ENCODE measurements at regions not wholly inside any gene's neighbourhood (a gene's known extent, or its start where the extent isn't known, plus 50 kb on each side); places are given as distances from the start of the nearest gene placed in this dataset.

DNA sequence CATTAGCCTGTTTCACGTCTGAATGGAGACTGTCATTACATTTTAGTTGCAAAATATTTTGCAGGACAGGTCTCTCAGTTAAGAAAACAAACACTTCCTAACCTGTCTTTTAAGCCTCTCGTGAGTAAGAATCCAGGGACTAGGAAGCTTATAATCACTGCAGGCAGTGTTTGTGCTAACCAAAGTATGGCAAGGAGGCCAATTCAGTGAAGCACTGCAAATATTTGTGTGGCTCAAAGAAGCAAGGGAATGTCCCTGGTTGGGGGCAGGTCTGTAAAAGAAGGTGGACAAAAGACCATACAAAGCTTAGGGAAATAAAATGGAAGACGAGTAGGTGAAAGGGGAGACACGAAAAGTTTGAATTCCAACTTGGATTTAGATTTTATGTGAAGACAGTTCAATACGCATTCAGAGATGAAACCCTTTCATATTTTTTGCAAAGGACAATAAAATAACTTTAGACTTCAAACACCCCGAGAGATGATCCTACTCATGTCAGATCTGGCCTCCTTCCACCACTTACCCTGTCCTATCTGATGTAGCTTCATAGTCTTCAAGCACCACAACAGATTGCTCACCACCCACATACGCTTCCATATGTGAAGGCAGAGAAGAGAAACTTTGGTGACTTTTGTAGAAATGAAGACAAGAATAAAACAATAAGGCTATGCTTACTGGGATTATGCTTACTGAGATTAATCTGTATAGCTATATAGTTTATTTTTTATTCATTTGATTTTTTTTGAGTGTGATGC, 240.9 kb downstream of the TUSC7 start:
- peaks cover 33% of the 10 kb centered on the region for H3K4me1 Mint-ChIP-seq
- H3K27ac Mint-ChIP-seq, result peak overlapping the region; percentile 63
- 86 to 89% methylated on average over 4 to 7 of the region's 7 CpGs for WGBS, 2 experiments (ENCODE audit: insufficient coverage in 1 of 2, insufficient read length in 1 of 2)
- H3K4me1 ChIP-seq (ENCODE audit: control insufficient read depth, insufficient read depth, low read length), result peaks cover 13% of the 10 kb centered on the region
- H3K27me3 ChIP-seq (ENCODE audit: control insufficient read depth, insufficient read depth, low read length, poor library complexity, severe bottlenecking), result no peaks in the 10 kb centered on the region
- H3K4me3 ChIP-seq (ENCODE audit: low read length), result peak overlapping the region; percentile 13
- no peak overlapping the region for H3K4me3 Mint-ChIP-seq
- DNase-seq, result no peak
- H3K9me3 ChIP-seq (ENCODE audit: control insufficient read depth, low read length), result no peaks in the 10 kb centered on the region
- no peaks in the 10 kb centered on the region for H3K27me3 Mint-ChIP-seq (ENCODE audit: insufficient read depth)
- no peak overlapping the region for H3K9ac ChIP-seq (ENCODE audit: extremely low read depth, low read length, poor library complexity, severe bottlenecking)
- H3K9me3 Mint-ChIP-seq, result no peaks in the 10 kb centered on the region
- no peak overlapping the region for H3K27ac ChIP-seq (ENCODE audit: low read depth, low read length)
- no peaks in the 10 kb centered on the region for H3K36me3 ChIP-seq (ENCODE audit: control insufficient read depth, insufficient read depth, low read length)
- no peaks in the 10 kb centered on the region for H3K36me3 Mint-ChIP-seq (ENCODE audit: low read depth)
- TF ChIP-seq, protein P1, sequence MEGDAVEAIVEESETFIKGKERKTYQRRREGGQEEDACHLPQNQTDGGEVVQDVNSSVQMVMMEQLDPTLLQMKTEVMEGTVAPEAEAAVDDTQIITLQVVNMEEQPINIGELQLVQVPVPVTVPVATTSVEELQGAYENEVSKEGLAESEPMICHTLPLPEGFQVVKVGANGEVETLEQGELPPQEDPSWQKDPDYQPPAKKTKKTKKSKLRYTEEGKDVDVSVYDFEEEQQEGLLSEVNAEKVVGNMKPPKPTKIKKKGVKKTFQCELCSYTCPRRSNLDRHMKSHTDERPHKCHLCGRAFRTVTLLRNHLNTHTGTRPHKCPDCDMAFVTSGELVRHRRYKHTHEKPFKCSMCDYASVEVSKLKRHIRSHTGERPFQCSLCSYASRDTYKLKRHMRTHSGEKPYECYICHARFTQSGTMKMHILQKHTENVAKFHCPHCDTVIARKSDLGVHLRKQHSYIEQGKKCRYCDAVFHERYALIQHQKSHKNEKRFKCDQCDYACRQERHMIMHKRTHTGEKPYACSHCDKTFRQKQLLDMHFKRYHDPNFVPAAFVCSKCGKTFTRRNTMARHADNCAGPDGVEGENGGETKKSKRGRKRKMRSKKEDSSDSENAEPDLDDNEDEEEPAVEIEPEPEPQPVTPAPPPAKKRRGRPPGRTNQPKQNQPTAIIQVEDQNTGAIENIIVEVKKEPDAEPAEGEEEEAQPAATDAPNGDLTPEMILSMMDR (conservative IDR thresholded peaks at IDR 0.05), result no peak

GRCh38 chr3:116951610-116952009, 242.0 kb downstream of the TUSC7 start:
- Histone ChIP-seq H3K4me3 (ENCODE audit: low read length) (no peak overlapping the region), H3K9ac (ENCODE audit: extremely low read depth, low read length, poor library complexity, severe bottlenecking) (no peak overlapping the region), H3K27me3 (ENCODE audit: control insufficient read depth, insufficient read depth, low read length, poor library complexity, severe bottlenecking) (no peaks in the 10 kb centered on the region), H3K9me3 (ENCODE audit: control insufficient read depth, low read length) (no peaks in the 10 kb centered on the region), H3K4me1 (ENCODE audit: control insufficient read depth, insufficient read depth, low read length) (peaks cover 13% of the 10 kb centered on the region), H3K27ac (ENCODE audit: low read depth, low read length) (no peak overlapping the region), H3K36me3 (ENCODE audit: control insufficient read depth, insufficient read depth, low read length) (no peaks in the 10 kb centered on the region)
- peaks cover 33% of the 10 kb centered on the region for H3K4me1 Mint-ChIP-seq
- DNase-seq, result no peak
- H3K36me3 Mint-ChIP-seq (ENCODE audit: low read depth), result no peaks in the 10 kb centered on the region
- no peaks in the 10 kb centered on the region for H3K9me3 Mint-ChIP-seq
- whole genome bisulfite sequencing, 2 experiments (ENCODE audit: insufficient coverage in 1 of 2, insufficient read length in 1 of 2), result 91 to 100% methylated on average over 1 to 3 of the region's 3 CpGs
- H3K27ac Mint-ChIP-seq, result no peak overlapping the region
- H3K27me3 Mint-ChIP-seq (ENCODE audit: insufficient read depth), result no peaks in the 10 kb centered on the region
- TF ChIP-seq, protein P1 (conservative IDR thresholded peaks at IDR 0.05), result no peak
- H3K4me3 Mint-ChIP-seq, result no peak overlapping the region

DNA sequence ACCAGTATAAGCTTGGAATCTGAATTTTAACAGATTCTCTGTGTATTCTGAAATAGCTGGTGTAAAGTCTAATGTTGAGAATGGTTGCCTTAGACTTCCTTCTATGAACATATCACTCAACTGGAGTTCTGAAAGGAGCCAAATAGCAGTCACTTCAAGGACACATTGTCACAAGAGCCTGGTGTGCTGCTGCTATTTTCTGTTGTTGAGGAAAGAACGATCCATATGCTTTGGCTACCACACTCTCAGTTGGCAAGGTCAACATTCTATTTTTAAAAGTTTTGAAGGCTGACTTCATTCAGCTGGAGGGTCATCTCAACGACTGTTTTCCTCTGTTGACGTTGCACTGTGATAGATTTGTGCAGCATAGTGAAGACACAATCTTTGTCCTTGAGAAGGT, 248.7 kb downstream of the TUSC7 start:
- Histone ChIP-seq H3K9ac (ENCODE audit: extremely low read depth, low read length, poor library complexity, severe bottlenecking) (no peak overlapping the region), H3K4me3 (ENCODE audit: low read length) (no peak overlapping the region), H3K9me3 (ENCODE audit: control insufficient read depth, low read length) (no peaks in the 10 kb centered on the region), H3K27me3 (ENCODE audit: control insufficient read depth, insufficient read depth, low read length, poor library complexity, severe bottlenecking) (no peaks in the 10 kb centered on the region), H3K27ac (ENCODE audit: low read depth, low read length) (no peak overlapping the region), H3K4me1 (ENCODE audit: control insufficient read depth, insufficient read depth, low read length) (no peaks in the 10 kb centered on the region), H3K36me3 (ENCODE audit: control insufficient read depth, insufficient read depth, low read length) (no peaks in the 10 kb centered on the region)
- no peak overlapping the region for H3K27ac Mint-ChIP-seq
- H3K9me3 Mint-ChIP-seq, result no peaks in the 10 kb centered on the region
- 87 to 92% methylated on average over 3 of the region's 3 CpGs for WGBS, 2 experiments (ENCODE audit: insufficient coverage in 1 of 2, insufficient read length in 1 of 2)
- no peak overlapping the region for H3K4me3 Mint-ChIP-seq
- DNase-seq, result no peak
- H3K27me3 Mint-ChIP-seq (ENCODE audit: insufficient read depth), result no peaks in the 10 kb centered on the region
- no peaks in the 10 kb centered on the region for H3K36me3 Mint-ChIP-seq (ENCODE audit: low read depth)
- TF ChIP-seq, protein P1 (conservative IDR thresholded peaks at IDR 0.05), result no peak
- peaks cover 3% of the 10 kb centered on the region for H3K4me1 Mint-ChIP-seq

Measured in endodermal cell (in vitro differentiated cells).